Fibroblast of skin of scalp (primary cell): ENCODE measurements at regions not wholly inside any gene's neighbourhood (a gene's known extent, or its start where the extent isn't known, plus 50 kb on each side); places are given as distances from the start of the nearest gene placed in this dataset.
"Not testable (repeated sequence)": the region's sequence is repeated elsewhere in the genome, so short reads cannot be mapped to it uniquely, and the experiment has no call there.

Experiments used
- DNase-seq: peaks from one replicate; pipeline ENCODE4 v3.0.0-alpha.2; 2013

DNA sequence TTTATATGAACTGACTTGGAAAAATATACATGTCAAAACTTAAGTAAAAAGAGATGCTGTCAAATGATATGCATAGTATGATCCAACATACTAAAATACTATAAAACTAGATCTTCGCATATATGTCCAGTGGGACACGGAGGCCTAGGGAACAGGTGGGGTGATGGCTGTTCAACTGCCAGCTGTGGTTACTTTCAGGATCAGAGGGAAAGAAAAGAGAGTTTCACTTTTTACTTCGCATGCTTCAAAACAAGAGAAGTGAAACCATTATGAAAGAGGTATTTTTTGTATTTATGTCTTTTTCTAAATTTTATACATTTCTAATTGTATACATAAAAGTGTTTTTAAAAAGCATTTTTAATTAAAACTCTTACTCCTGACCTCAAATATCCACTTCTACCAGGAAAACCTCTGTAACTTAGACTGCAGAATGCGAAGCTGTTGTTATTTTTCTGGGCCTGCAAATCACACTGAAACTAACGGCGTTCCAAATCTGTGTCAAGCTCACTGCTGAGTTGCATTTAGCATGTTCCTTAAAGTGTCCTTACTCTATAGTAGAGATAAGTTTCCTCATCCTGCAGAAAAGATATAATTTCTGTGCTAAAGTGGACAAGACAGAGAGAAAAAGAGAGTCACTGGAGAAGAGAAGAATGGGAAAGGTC is 97.8 kb upstream of the SLC35G4 start:
- no peak for DNase-seq

DNA sequence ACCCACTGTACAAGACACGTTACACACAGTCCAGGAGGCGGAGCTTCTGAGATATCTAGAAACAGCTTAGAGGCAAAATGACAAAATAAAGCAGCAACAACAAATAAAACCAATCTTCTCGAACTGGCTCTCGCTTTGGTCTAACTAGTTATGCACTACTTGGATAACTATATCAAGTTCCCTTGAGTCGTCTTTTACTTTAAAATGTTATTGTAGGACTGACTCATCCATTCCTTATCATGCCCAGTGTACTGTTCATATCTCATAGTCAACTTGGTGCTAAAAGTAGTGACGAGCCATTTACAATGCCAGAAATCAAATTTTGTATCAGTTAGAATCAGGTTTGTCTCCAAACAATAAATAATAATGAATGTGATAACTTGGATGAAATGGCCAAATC is 102.5 kb upstream of the SLC35G4 start:
- no peak for DNase-seq

DNA sequence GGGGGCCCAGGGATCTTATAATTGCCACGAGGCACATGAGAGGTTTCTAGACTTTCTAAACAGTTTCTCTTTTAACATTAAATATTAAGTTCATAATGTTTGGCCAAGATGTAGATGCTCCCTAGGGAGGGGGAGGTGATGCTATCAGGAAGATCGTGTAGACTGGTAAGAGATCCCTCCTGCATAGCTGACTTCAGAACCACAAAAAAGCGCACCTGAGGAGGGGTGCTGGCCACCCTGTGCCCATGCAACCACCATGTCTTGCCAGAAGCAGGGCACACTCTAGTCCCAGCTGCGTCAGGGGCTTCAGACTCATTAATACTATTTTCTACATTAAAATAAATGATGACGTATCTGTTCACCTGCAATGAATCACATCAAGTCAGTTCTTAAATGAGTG is 103.4 kb upstream of the SLC35G4 start:
- no peak for DNase-seq

DNA sequence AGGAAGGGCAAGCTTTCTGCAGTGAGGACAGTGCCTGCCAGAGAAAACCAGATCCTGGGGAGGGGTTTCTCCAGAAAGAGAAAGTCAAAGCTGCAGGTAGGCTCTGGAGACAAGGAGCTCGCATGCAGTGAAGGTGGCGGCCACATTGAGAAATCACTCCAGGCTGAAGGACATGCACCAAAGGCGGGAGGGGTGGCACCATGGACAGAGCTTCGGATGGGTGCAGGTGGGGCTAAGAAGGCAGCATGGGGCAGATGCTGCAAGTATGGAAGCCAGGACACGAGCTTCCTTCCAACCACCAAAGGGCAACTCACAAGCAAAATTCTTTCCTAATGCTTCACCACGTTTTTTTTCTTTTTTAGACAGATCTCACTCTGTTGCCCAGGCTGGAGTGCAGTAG is 104.4 kb upstream of the SLC35G4 start:
- no peak for DNase-seq

DNA sequence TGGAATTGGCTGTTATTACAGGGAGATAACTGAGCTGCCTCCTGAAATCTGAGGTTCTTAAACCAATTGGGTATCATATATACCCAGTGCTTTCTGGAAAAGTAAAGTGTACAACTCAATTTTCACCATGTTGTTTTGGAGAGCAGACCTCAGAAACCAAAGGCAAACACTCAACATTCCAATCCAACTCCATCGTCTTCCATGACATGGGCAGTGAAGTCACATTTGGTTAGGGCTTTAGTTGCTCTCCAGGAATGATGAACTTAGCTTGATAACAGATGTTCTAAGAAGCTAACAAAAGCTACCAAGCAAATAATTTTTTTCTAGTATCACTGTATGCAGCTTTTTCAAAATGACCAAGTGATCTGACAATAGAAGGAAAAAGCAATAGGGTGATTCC is 107.0 kb upstream of the SLC35G4 start:
- DNase-seq, result peak; percentile 73

DNA sequence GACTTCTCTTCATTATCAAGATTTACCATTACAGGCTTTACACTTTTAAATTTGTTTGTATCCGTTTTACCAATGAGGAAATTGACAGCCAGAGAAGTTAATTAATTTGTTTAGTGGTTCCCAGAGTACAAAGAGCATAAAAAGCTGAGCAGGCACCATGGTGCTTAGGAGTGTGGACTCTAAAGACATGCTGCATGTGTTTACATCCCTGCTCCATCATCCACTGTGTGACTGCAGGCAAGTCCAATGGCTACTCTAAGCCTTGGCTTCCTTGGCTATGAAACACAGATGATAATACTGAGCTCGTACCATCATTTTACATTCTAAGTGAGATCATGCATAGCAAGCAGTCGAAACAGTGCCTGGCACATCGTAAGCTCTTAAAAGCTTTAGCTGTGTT is 108.0 kb upstream of the SLC35G4 start:
- no peak for DNase-seq

DNA sequence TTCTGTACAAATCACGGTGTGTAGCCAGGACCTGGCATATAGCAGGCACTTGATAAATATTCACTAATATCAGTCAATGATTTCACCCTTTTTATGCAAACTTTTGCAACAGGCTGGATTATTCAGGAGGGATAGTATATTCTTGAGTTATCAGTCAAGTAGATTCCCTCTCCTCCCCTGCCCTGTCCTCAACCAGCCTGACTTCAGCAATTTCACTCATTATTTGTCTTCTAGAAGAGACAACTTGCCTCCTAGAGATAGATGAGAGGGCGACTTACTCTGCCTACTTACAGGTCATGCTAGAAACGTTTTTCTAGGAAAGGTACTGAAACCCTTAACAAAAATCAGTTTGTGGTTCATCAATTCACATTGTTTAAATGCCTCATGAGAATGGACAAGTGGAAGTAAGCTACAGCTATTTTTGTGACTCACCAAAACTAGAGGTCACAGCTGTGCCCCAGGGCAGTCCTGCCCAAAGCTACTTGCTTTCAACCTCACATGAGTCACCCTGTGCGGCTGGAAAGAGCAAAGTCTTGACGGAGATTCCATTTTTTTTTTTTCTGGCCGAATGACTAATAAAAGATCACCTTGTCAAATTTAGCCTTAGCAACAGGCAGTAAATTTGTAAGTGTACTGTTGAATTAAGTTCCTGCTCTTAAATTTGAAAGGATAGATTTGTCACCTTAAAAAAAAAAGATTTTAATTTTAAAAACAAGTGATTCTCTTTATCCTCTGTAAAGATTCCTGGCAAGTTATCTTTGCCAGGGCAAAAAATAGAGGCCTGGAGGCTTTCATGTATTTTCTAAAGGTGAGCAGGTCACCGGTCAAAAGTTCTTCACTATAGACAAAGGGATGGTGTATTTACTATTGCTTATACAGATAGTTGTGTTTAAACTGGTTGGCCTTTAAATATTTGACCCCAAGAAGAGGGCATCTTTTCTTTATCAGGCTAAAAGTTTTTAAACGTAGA is 109.0 kb upstream of the SLC35G4 start:
- DNase-seq, result peak; percentile 94

DNA sequence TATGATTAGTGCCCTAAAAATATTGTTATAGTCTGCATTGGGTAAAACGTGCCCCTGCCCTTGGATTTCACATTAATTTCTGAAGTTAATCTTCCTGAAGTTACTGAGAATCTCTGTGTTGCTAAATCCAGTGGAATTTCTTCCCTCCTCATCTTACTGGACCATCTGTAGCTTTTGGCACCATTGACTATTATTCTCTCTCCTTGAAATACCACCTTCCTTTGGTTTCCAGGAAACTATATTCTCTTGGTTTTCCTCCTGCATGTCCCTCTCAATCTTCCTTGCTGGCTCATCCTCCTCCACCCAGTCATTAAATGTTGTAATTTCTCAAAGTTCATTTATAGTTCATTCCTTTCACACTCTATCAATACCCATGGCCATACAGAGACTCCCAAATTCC is 110.6 kb upstream of the SLC35G4 start:
- no peak for DNase-seq

DNA sequence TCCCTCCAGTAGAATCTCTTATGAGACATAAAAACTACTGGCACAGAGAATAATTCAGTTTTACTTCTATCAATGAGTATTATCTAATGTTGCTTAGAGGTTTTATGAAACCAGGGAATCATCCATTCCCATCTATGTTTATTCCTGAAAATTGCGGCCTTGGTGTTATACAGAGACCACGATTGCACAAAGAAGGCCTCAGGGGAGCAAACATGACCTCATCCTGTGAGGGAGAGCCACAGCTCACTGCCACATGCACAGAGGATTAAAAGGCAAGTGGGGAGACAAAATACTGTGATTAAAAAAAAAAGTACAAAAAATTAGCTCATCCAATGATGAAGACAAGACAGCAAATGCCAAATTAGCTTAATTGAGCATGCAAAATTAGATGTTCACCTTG is 111.8 kb upstream of the SLC35G4 start:
- DNase-seq, result peak; percentile 75

DNA sequence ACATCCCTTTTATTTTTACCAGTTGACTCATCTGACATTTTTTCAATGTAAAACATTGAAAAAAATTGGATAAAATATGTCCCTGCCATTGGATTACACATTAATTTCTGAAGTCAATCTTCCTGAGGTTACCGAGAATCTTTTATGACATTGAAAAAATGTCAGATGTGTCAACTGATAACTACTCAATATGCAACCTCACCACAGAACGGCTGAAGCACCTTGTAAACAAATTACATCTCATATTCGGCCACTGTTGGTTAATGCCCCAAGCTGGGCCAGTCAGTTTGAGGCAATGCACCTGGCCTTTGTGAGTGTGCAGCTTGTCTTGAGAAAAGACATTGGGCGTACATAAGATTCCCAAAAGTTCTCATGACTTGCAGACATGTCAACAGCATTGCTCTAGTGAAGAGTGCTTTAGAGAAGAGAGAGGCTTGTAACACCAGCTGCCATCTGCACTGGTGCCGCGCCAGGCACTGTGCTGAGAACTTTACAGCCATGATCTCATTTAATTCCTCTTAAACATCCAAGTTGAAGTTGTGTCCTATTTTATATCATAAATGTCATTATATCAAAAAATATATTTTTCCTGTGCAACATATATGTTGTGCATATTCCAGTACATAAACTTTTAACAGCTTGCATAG is 112.7 kb upstream of the SLC35G4 start:
- no peak for DNase-seq

DNA sequence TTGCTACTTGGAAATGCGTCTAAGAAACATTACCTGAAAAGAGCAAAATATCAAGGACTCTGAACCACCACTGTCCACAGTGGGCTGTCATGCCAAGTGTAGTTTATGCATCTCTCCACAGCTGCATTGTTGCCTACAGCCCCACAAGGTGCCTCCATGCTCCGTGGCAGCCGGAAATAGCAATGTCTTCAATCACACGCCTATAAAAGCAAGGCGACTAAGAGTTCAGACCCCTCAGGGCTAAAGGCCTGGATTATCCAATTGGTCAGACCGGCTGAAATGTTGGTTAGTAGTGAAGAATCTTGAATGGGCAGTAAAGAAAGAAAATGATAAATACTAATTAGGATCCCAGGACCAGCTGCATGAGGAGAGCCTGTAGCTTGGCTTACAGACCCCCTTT is 114.0 kb upstream of the SLC35G4 start:
- no peak for DNase-seq

DNA sequence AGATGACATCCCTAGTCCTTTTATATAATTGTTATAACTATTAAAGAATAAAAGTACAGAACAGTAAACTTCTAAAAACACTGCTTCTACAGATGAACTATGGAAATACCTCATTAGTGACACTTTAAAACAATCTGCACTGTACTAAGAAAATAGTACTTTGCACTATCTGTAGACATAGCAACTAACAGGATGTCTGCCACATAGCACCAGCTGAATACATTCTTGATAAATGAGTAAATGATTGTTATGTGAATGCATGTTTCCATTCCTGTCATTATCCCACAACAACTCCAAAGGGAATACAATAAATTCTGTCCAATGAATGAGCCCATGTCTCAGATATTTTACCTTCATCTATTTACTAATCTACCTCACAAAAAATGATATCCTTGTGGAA is 115.3 kb upstream of the SLC35G4 start:
- DNase-seq, result peak; percentile 69

DNA sequence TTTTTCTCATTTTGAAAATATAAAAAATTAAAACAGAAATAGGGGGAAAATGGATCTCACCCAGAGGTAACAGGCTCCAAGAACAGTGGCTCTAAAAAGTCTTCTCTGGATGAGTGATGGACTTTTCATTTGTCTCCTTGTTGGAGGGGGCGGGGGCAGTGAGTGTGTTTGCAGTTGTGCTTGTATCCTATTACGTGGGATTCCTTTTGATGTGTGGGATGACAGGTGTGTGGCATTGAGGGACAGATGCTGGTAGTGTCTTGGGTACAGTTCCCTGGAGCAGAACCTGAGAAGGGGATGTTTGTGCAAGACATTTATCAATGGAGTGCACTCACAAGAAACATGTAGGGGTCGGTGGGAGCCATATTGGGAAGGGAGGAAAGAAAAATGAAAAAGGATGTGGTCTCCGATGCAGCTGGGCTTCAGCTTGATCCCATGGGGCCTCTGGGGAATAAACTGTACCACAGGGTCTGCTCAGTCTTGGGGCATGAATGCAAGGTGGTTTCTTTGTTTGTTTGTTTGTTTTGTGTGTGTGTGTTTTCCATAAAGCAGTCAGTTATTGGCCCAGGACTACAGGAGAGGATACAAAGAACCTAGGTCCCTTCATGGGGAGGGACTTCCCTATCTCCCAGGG is 120.0 kb upstream of the SLC35G4 start:
- DNase-seq, result no peak

DNA sequence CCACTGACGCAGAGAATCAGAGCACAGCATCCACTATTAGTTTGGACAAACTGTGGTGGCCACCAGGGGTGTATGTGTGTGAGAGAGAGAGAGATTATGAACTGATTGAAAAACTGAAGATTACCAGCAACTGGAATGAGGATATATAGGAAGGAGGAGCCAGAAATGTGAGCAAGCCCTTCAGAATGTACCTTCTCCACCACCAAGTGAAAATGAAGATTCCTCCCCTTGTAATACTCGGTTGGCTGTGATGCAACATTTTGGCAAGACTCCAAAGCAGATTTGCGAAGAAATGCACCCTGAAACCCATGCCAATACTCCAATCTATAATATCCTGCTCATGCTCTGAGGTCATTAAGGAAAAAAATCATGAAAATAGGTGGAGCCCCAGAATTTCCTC is 121.2 kb upstream of the SLC35G4 start:
- DNase-seq, result peak; percentile 77

DNA sequence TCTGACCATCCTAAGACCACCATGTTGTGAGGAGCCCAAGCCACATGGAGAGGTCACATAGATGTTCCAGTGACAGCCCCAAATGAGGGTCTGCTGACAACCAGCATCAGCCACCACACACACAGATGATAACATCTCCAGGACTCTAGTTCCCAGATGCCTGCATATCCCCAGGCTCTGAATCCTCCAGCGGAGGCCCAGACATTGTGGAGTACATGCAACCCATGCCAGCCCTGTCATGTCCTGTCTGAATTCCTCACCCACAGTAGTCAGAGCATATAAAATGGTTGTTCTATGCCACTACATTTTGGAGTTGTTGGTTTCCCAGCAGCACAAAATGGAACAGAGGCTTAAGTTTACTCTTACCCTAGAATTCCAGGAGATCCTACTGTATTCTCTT is 122.0 kb upstream of the SLC35G4 start:
- DNase-seq, result no peak

DNA sequence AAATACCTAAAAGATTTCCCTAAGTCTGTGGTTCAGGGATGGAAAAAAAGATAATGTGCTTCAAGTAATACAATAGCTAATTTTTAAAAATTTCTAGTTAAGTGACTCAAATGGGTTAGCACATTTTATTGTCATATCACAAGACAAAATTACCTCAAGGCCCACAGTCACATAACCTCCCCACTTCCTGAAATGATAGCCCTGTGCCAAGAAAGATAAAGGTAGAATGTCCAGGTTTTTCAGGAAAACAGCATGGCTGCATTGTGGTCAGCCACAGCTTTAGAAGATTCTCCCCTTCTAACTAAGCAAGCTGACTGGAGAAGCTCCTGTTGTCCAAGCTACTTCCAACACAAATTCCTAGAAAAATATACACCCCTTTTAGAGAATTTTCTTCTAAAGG is 127.1 kb upstream of the SLC35G4 start:
- DNase-seq, result no peak

DNA sequence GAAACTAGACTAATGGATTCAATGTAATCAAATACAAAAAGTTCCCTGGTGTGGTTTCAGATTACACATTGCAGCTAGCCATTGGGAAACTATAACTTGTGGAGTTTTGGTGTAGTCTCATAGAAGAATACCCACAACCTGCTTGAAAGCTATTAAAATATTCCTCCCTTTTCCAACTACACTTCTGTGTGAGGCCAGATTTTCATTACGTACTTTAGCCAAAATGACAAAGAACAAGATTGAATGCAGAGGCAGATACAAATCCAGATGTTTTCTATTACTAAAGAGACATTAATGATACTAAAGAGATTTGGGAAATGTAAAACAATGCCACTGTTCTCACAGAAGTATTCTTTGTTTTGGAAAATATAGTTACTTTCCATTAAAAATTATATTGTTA is 128.7 kb upstream of the SLC35G4 start:
- no peak for DNase-seq

DNA sequence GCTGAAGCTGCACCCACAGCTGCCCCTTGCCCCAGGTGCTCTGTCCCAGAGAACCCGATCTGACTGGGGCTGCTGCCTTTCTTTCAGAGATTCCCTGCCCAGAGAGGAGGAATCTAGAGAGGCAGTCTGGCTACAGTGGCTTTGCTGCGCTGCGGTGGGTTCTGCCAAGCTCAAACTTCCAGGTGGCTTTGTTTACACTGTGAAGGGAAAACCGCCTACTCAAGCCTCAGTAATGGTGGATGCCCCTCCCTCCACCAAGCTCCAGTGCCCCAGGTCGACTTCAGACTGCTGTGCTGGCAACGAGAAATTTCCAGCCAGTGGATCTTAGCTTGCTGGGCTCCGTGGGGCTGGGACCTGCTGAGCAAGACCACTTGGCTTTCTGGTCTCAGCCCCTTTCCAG is 130.4 kb upstream of the SLC35G4 start:
- DNase-seq, result not testable (repeated sequence)

DNA sequence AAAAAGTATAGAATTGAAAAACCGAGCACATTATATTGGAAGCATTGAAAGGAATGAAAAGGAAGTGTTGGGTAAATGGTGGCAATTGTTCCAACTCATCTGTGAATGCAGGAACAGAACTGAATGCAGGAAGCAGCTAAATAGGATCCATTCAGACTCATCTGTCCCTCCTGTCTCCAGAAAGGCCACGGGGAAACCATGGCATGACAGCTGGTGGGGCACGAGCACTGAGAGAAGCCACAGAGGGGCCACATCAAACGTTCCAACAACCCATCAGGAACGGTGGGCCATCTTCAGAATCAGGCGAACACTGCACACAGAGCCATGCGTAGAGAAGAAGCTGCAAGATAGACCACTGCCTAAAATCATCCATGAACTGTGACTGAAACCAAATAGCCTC is 138.5 kb upstream of the SLC35G4 start:
- no peak for DNase-seq

DNA sequence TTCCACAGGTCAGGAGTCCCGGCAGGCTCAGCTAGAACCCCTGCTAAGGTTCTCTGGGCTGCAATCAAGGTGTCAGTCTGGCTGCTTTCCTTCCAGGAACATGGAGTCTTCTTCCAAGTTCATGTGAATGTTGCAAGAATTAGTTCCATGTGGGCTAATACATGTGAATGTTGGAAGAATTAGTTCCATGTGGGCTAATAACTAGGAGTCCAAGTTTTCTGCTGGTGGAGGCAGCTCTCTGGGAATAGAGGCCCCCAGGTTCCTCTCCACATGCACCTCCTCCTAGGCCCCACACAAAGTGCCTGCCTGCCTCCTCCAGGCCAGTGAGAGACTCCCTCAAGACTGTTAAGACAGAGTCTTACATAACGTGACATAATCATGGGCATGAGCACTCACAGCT is 140.8 kb upstream of the SLC35G4 start:
- no peak for DNase-seq

DNA sequence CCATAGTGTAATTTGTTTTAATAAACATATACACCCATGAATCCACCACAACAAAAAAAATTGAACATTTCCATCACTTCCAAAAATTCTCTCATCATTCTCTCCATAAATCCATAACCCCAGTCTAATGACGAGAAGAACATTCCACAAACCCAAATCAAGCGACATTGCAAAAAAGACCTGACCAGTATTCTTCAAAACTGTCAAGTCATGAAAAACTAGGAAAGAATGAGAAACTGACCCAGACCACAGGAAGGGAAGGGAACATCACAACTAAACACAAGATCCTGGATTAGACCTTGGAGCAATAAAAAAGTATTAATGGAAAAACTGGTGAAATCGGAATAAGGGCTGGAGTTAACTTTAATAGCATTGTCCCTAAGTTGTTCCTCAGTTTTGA is 141.3 kb upstream of the SLC35G4 start:
- no peak for DNase-seq

DNA sequence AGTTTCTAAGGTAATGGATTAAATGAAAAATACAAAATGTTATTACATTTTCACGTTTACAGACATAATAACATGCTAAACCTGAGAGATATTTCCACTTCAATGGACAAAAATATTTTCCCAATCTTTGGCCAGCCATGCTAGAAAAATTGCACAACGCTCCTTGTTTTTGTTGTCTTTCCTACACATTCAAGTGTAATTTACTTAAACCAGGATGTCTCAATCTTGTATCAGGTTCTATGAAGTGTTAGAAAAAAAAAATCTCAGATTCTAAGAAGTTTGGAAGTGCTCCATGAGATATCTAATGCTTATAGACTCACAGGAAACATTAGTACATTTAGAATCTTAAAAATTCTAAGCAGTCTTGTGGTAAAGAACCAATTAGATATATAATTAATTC is 141.8 kb upstream of the SLC35G4 start:
- no peak for DNase-seq

DNA sequence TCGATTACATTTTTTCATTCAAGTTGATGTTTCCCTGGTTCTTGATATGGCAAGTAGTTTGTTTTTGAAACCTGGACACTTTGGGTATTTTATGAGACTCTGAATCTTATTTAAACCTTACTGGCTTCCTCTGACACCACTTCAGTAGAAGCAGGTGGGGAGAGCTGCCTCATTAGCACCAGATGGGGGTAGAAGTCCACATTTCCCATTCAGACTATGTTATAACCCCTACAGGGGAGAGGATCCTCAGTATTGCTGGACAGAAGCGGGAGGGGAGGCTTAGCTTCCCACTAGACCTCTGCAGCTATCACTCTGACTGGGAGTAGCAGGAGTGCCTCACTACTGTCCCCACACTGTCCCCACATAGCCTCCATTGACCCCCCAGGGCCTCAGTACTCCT is 145.3 kb upstream of the SLC35G4 start:
- no peak for DNase-seq
